WERI-Rb-1 (cell line): ENCODE measurements at regions not wholly inside any gene's neighbourhood (a gene's known extent, or its start where the extent isn't known, plus 50 kb on each side); places are given as distances from the start of the nearest gene placed in this dataset.

Experiments
- DNase-seq: peaks from one replicate; pipeline ENCODE4 v3.0.0-alpha.2; 2020
- H3K27ac ChIP-seq: fragments of 250-450 bp; sonication (Bioruptor Pico); 2 replicates; pipeline ENCODE4 v1.5.1; 2020; ENCODE audit warnings: mild to moderate bottlenecking, moderate library complexity
- H3K27me3 ChIP-seq: fragments of 250-450 bp; sonication (Bioruptor Pico); 2 replicates; pipeline ENCODE4 v1.5.1; 2021; ENCODE audit warnings: mild to moderate bottlenecking, low read depth, moderate library complexity; ENCODE audit not compliant: insufficient read depth, severe bottlenecking
- H3K36me3 ChIP-seq: fragments of 250-450 bp; sonication (Bioruptor Pico); 2 replicates; pipeline ENCODE4 v1.5.1; 2020; ENCODE audit warnings: mild to moderate bottlenecking, moderate library complexity
- H3K4me3 ChIP-seq: 2 replicates; pipeline ENCODE4 v1.5.1; 2011; ENCODE audit warnings: low read depth, mild to moderate bottlenecking, control low read depth, low read length
- H3K9me3 ChIP-seq: fragments of 250-450 bp; sonication (Bioruptor Pico); 2 replicates; pipeline ENCODE4 v1.5.1; 2021; ENCODE audit warnings: mild to moderate bottlenecking, moderate library complexity; ENCODE audit not compliant: severe bottlenecking
- TF ChIP-seq, protein P1 (sequence below): IDR thresholded peaks from 2 replicates; pipeline ENCODE4 v1.5.1; 2011; ENCODE audit warnings: low read depth, mild to moderate bottlenecking, control low read depth, inconsistent platforms, low read length

DNA sequence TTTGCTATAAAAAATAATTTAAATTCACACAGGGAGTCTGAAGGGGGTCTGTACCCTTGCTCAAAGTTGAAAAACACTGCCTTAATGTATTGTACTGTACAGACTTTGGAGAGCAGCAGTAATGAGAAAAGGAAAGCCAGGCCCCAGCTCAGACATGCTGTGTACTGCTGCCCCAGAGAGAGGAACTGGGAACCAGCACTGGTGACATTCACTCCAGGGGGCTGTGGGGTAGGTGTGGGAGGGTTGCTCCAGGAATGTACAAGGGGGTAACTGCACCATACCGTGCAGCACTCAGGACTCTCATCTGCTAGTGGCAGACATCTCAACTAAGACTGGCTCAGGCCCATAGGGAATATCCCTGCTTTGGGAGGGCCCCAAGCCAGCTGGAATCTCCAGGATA, 146.0 kb upstream of the RMP24 start:
- no peaks in the 10 kb centered on the region for H3K27me3 ChIP-seq
- H3K27ac ChIP-seq: no peak overlapping the region
- TF ChIP-seq, protein P1, sequence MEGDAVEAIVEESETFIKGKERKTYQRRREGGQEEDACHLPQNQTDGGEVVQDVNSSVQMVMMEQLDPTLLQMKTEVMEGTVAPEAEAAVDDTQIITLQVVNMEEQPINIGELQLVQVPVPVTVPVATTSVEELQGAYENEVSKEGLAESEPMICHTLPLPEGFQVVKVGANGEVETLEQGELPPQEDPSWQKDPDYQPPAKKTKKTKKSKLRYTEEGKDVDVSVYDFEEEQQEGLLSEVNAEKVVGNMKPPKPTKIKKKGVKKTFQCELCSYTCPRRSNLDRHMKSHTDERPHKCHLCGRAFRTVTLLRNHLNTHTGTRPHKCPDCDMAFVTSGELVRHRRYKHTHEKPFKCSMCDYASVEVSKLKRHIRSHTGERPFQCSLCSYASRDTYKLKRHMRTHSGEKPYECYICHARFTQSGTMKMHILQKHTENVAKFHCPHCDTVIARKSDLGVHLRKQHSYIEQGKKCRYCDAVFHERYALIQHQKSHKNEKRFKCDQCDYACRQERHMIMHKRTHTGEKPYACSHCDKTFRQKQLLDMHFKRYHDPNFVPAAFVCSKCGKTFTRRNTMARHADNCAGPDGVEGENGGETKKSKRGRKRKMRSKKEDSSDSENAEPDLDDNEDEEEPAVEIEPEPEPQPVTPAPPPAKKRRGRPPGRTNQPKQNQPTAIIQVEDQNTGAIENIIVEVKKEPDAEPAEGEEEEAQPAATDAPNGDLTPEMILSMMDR: no peak
- H3K9me3 ChIP-seq: peaks cover 2% of the 10 kb centered on the region
- no peaks in the 10 kb centered on the region for H3K36me3 ChIP-seq
- no peak for DNase-seq
- H3K4me3 ChIP-seq: no peak overlapping the region

DNA sequence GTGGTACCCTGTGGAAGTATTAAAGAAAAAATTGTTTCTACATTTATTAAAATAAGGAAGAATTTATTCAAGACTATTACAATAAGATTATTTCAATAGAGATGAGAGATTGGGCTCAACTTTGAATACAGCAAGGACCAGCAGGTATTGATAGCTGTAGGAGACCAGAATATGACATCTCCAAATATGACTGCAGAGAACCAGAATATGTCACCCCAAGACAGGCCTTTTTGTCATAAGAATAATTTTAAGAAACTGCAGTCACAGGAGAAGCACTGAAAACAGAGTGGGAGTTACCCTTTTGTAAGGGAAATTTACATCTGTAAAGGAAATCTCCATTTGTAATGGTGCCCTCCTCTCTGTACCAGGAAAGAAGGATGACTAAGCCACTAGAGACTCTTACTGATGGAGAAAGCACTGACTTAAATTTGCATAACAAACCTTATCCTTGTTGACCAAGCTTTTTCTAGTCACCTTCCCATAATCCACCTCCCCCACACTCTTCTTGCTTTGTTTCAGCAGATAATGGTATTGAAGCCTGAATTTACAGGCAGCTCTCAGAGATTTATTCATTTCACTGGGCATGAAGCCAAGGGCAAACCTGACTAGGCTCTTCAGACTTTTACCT, 145.1 kb upstream of the RMP24 start:
- DNase-seq: no peak
- Histone ChIP-seq H3K9me3 (peaks cover 8% of the 10 kb centered on the region), H3K36me3 (no peaks in the 10 kb centered on the region), H3K27ac (no peak overlapping the region), H3K4me3 (no peak overlapping the region), H3K27me3 (no peaks in the 10 kb centered on the region)
- TF ChIP-seq, protein P1: no peak

GRCh38 chr18:35827903-35828275, 144.6 kb upstream of the RMP24 start:
- Histone ChIP-seq H3K27me3 (no peaks in the 10 kb centered on the region), H3K27ac (no peak overlapping the region), H3K36me3 (no peaks in the 10 kb centered on the region), H3K4me3 (no peak overlapping the region), H3K9me3 (peaks cover 13% of the 10 kb centered on the region)
- TF ChIP-seq, protein P1: no peak
- DNase-seq: no peak

DNA sequence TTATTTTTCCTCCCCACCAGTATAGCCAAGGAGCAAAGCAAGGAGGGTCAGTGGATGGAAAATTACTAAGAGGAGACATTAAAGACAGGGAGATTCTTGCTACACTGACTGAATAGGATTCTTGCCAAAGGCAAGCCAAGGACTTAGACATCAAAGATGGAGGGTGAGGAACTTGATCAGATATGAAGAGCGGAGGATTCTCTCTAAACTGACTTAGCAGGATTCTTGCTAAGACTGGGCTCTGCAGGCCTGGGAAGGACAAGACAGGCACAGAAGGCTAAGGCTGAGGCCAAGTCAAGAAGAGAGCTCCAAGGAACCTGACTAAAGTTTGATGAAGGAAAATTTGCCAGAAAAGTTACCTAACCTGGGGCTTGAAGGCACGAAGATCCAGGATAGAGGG, 143.9 kb upstream of the RMP24 start:
- H3K36me3 ChIP-seq: no peaks in the 10 kb centered on the region
- TF ChIP-seq, protein P1: no peak
- DNase-seq: no peak
- H3K27me3 ChIP-seq: no peaks in the 10 kb centered on the region
- no peak overlapping the region for H3K4me3 ChIP-seq
- peaks cover 17% of the 10 kb centered on the region for H3K9me3 ChIP-seq
- H3K27ac ChIP-seq: no peak overlapping the region

DNA sequence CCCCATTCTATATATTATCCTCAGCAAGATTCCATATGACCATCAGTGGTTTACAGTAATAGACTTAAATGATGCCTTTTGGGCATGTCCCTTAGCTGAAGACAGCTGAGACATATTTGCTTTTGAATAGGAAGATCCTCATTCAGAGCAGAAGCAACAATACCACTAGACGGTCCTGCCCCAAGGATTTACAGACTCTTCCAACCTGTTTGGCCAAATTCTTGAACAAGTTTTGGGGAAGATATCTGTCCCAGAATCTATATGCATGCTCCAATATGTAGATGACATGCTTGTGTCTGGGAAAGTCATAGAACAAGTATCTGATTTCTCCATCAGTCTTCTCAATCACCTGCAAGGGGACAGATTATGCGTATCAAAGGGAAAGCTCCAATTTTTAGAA, 137.1 kb upstream of the RMP24 start:
- Histone ChIP-seq H3K4me3 (no peak overlapping the region), H3K9me3 (peaks cover 17% of the 10 kb centered on the region), H3K27ac (no peak overlapping the region), H3K36me3 (no peaks in the 10 kb centered on the region), H3K27me3 (peaks cover 10% of the 10 kb centered on the region)
- no peak for DNase-seq
- TF ChIP-seq, protein P1: no peak

GRCh38 chr18:35835833-35836232, 136.6 kb upstream of the RMP24 start:
- Histone ChIP-seq H3K9me3 (peaks cover 17% of the 10 kb centered on the region), H3K36me3 (no peaks in the 10 kb centered on the region), H3K27me3 (peaks cover 10% of the 10 kb centered on the region), H3K27ac (no peak overlapping the region), H3K4me3 (no peak overlapping the region)
- DNase-seq: no peak
- TF ChIP-seq, protein P1: no peak
